ENCODE measurements at regions not wholly inside any gene's neighbourhood (a gene's known extent, or its start where the extent isn't known, plus 50 kb on each side); places are given as distances from the start of the nearest gene placed in this dataset.

- 84 to 89% (median 88%) methylated on average over 19 to 21 of the region's 21 CpGs for WGBS, 3 donors
- H3K27ac ChIP-seq (ENCODE audit: low read depth, low read length), result no peak overlapping the region
Measured at GRCh38 chr2:239464166-239465016, 63.6 kb upstream of the HDAC4 start.

GRCh38 chr2:239463541-239464165 lies 62.8 kb upstream of the HDAC4 start:
- no peak overlapping the region for H3K27ac ChIP-seq (ENCODE audit: low read depth, low read length)

GRCh38 chr2:239462671-239463506 lies 62.1 kb upstream of the HDAC4 start:
- WGBS, 3 donors, result 62 to 88% (median 83%) methylated on average over 17 to 19 of the region's 19 CpGs
- H3K27ac ChIP-seq (ENCODE audit: low read depth, low read length), result no peak overlapping the region

More at GRCh38 chr2:239463541-239464165, 62.8 kb upstream of the HDAC4 start:
- 58 to 69% (median 65%) methylated on average over 16 of the region's 16 CpGs for WGBS, 3 donors

GRCh38 chr2:239462191-239462515 lies 61.3 kb upstream of the HDAC4 start:
- 82 to 98% (median 92%) methylated on average over 7 of the region's 7 CpGs for WGBS, 3 donors
- H3K27ac ChIP-seq (ENCODE audit: low read depth, low read length), result no peak overlapping the region

DNA sequence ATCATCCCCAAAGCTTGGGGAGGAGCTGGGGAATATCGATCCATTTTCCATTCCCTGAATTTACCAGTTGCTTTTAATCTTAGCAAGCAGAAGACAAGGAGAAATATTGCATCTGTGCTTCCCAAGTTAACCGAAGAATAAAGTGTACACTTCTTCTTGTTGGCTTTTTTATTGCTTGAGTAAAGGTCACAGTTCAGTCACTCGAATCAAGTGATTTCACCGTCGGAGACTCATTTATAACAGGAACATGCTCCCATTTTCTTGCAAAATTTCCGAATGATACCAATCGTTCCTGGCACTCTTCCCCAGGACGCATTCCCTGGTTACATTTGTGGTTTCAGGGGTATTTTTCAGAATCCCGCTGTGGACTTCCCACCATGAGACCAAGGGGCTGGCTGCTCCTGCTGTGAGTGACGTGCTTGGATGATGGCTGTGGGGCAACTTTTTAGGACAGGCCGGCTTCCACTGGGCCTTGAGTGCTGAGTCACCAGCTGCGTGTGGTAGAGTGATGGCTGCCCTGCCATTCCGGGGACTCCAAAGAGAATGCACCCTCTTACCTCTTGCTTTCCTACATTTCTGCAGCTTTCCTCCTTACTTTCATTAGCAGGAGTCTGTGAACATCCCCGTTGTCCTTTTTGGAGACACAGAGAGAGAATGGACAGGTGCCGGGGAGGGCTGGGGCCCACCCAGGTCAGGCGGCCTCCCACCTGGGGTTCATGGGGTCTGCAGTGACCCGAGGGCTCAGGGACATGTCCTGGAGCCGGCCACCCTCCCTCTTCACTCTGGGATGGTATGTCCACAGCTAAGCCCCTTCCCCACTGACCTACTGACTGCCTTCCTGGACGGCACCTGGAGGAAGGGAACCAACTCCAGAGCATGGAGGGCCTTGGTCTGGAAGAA lies 60.7 kb upstream of the HDAC4 start:
- H3K27ac ChIP-seq (ENCODE audit: low read depth, low read length), result no peak overlapping the region
- WGBS, 3 donors, result 76 to 91% (median 89%) methylated on average over 19 of the region's 19 CpGs

DNA sequence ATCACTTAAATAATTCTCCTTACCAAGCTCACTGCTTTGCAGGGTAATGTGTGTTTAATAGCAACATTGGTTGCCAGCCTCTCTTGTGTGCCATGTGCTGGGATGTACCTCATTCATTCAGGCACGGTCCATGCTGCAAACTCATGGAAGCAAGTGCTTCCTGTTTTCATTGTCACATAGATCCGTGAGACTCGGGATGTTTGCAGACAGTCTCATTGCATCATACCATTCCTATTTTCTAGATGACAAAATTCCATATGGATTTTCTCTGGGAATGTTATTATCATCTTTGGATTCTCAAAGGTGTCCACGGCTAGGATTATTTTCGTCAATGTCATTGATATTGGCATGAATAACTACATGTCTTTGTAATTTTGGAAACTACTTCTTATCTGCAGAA lies 60.0 kb upstream of the HDAC4 start:
- 44 to 55% (median 48%) methylated on average over 5 of the region's 5 CpGs for WGBS, 3 donors

GRCh38 chr2:239459606-239460005 lies 58.8 kb upstream of the HDAC4 start:
- no peak overlapping the region for H3K27ac ChIP-seq (ENCODE audit: low read depth, low read length)
- 70 to 90% (median 87%) methylated on average over 10 of the region's 10 CpGs for WGBS, 3 donors

More for the DNA sequence above, 60.0 kb upstream of the HDAC4 start:
- no peak overlapping the region for H3K27ac ChIP-seq (ENCODE audit: low read depth, low read length)

DNA sequence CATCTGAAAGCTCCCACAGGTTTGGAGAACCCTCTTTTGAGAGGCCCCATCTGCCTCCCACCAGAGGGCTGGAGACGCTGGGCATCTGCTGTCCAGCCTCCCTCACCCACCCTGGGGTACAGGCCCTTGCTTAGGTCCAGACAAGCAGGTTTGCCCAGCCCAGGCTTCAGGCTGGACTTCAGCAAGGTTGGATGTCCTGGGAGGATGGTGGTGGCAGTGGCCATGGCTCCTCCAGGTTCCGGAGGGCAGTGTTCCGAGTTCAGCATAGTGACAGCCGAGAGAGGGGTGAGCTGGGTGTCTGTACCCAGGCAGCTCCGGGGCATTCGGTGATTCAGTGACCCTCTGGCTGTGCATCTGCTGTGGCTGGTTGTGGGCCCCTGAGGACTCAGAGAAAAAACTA lies 58.2 kb upstream of the HDAC4 start:
- WGBS, 3 donors, result 85 to 95% (median 92%) methylated on average over 6 of the region's 6 CpGs
- no peak overlapping the region for H3K27ac ChIP-seq (ENCODE audit: low read depth, low read length)

GRCh38 chr2:239457586-239458445 lies 57.0 kb upstream of the HDAC4 start:
- WGBS, 3 donors, result 82 to 95% (median 93%) methylated on average over 17 of the region's 17 CpGs
- H3K27ac ChIP-seq (ENCODE audit: low read depth, low read length), result no peak overlapping the region

- H3K27ac ChIP-seq (ENCODE audit: low read depth, low read length), result no peak overlapping the region
- 57 to 91% (median 79%) methylated on average over 5 of the region's 5 CpGs for WGBS, 3 donors
Measured at GRCh38 chr2:239456940-239457339, 56.1 kb upstream of the HDAC4 start.

DNA sequence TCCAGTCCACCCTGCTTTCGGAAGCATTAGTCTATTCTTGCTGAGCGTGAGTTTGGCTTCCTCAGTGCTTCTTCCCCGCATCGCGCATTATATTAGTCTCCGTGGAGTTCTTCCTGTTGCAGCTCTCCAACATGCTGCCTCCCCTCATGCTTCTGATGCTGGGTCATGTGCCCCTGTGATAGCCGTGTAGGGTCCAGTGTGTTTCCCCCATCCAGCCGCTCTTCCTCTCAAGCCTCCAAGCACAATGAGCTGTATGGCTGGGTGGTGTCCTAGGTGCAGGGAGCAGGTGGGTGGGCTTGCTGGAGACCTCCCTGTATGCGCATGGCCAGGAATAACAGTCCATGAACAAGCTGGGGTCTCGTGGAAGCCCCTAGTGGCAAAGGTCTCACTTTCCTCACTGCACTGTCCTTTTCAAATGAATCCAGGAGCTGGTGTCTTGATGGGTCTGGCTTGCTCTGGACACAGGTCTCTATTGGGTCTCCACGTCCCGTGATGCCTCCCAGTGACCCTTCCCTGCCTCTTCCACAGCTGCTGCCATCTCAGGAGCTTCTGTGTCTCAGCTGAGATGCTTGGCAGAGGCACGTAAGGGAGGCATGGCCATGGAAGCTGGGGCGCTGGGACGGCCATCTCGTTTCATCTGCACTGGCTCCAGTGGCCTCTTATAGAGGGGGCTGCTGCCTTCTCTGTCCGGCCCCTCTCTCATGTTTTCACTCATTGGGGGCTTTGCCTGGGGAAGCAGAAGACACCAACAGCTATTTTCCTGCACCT lies 54.8 kb upstream of the HDAC4 start:
- no peak overlapping the region for H3K27ac ChIP-seq (ENCODE audit: low read depth, low read length)
- 79 to 88% (median 86%) methylated on average over 17 of the region's 17 CpGs for WGBS, 3 donors

GRCh38 chr2:239454507-239454906 lies 53.7 kb upstream of the HDAC4 start:
- WGBS, 3 donors, result 69 to 91% (median 91%) methylated on average over 2 of the region's 2 CpGs

More at GRCh38 chr2:239454507-239454906, 53.7 kb upstream of the HDAC4 start:
- H3K27ac ChIP-seq (ENCODE audit: low read depth, low read length), result no peak overlapping the region
